Dedifferentiated amniotic fluid mesenchymal stem cell (primary cell): ENCODE measurements at regions not wholly inside any gene's neighbourhood (a gene's known extent, or its start where the extent isn't known, plus 50 kb on each side); places are given as distances from the start of the nearest gene placed in this dataset.

Experiments used
- DNase-seq: peaks from one replicate; pipeline ENCODE4 v3.0.0-alpha.2; 2016; ENCODE audit errors: extremely low spot score

DNA sequence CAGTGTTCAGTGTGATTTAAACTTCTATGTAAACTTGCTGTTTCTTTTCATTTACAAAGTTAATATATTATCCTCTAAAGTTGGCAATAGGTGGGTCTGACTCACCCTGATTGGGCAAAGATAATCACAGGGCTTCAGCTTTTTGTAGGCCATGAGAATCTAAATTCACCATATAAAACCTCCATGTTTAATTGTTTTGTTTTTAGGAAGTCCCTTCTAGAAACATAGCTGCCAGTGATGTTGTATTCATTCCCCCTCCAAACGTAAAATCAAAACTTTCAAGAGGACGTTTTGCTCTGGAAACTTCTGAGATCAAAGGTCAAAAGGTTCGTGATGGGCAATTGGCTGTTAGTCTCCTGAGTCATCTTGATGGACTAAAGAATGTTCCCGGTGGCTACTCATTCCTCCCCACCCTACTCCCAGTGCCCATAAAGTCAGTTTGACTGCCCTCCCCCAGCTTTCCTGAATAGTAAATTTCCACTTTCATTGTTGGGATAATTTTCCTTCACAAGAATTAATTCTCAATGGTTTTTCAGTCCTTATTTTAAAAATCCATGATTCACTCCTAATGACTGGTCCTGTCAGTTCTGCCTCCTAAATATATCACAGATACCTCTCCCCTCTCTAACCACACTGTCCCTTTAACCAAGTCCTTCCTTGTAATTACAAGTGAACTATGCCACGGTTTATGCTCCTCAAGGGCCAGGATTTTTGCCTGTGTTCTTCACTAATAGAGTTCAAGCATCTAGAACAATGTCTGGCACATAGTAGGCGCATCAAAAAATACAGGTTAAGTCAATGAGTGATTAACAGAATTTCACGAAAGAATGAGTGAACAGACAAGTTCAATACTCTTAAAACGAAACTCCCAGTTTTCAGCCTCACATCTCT lies 164.4 kb upstream of the VRK2 start:
- DNase-seq = no peak

DNA sequence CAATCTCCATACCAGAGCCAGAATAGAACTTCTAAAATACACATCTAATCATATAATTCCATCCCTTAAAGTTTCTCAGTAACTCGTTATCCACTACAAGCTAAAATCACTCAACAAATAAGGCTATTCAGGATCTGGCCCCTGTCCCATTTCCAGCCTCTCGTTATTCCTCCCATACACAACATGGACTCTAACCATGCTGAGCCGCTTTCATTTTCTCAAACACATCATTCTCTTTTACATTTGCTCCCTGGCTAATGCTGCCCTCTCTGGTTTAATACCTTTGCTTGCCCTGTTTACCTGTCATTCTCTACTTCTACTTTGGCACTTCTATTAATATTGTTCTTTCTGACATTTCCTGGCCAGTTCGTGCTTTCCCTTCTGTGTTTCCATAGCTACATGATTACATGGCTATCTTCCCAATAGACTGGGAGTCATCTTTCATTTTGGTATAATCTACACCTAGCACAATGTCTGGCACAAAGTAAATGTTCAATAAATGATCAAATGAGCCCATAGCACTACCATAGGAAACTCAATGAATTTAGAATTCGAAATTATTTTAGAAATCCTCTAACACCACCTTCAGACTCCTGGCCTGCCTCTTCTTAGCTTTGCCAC lies 163.6 kb upstream of the VRK2 start:
- no peak for DNase-seq

DNA sequence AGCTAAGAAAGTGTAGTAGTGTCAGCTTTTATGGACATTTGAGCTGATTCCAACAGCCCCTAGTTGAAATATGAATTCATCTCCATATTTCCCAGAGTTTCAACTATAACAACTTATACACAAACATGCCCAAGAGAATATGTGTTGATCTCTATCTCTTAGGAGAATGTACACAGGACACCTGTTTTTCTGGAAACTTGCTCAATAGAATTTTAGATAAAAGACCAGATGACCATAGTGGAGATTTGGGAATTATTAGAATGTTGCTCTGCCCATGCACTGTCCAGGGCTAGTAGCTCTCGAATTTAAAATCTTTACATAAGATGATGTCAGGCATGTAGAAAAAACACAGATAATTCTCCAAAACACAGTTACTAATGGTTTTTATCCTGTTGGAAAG lies 162.3 kb upstream of the VRK2 start:
- DNase-seq = no peak

DNA sequence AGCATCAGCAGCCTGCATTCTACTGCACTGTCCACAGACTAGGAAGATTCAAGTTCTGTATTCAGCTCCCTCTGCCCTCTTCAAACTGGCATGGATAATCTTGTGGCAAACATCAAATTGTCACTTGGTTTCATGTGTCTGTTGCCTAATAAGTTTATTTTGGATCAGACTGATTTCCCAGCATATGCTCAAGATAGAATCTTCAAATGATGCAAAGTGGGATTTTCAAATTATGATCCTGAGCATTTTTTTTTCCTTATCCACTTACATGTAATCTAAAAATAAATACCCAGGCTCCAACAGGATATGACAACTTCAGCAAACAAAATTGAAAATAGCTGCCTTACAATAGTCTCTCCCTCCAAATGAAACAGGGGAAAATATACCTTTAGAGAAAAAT lies 160.9 kb upstream of the VRK2 start:
- DNase-seq = no peak

DNA sequence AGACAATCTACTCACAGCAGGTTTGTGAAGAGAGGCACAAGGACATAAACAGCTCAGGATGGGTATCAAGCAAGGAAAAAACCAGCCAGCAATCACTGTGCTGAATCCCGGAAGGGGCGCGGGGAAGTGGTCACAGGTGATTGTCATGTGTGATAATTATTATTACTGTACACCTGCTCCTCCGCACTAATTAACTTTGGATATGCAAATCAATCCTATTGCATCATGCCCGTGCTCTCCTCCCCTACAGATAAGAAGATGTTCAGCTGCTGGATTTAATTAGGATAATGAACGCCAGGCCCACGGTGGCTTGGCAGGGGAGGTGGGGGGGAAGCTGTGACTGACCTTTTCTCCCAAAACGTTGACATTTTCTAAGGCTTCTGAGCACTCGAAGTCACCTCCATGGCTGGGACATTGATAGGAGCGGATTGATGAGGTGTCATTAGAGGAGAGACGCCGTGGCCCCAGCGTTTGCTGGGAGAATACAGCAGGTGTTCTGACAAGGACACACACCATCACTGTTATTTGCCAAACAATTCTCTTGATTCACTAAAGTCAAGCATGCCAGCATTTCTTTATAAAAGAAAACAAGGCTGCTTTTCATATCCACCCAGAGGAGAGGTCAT lies 160.3 kb upstream of the VRK2 start:
- DNase-seq = no peak

DNA sequence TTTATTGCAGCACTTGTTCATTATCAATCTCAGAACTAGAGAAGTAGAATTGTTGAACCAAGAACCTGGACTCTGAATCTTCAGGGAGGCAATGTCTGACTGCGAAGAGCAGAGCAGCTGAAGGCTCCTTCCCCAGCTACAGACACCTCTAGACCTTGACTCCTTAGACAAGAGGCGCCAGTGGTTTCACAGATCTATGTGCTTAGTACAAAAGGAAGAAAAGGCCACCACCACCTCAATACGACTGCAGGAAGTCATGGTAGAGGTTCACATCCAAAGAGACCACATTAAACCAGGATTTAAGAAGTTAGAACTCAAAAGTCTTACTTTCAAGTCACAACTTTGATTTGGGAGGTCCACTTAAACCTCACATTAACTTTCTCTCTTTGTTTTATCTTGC lies 158.1 kb upstream of the VRK2 start:
- DNase-seq = no peak

DNA sequence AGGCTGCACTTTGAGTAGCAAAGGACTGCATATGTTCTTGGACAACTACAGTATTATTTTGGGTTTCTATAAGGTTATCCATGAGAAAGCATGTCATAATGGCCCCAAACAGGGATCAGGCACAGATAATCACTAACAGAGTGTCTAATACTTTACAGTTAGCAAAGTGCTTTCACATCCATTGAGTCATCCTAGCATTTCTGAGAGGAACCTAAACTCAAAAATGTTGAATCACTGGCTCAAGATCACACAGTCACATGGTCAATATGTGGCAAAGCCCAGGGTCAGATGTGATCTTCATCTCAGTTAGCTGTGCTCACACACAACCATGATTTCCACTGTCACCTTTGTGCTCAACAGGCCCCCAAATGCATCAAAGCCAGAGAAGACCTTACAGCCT lies 156.1 kb upstream of the VRK2 start:
- no peak for DNase-seq

DNA sequence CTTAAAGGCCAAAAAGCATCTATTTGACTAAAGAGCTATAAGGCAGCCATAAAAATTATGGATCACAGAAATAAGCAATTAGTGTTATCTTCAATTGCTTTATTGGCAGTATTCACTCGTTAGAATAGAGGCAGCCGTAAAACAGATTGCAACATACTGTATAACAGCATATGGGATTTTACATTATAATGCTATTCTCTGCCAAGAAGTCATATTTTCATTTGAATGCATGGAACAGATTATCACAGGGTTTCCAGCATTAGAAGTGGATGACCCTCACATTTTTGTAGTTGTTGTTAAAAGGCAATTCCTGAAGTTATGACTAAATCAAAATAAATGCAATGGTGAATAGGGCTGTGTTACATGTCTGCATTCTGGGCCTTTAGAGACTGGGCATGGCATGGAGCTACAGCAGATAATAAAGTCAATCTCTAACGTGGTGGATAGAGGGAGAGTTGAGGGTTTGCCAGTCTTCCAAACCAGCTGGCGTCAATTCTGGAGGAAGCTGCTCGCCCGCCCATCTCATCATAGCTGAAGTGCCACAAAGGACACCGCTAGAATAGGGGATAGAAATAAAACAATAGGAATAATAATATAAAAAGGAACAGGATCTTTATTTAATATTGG lies 155.4 kb upstream of the VRK2 start:
- no peak for DNase-seq

DNA sequence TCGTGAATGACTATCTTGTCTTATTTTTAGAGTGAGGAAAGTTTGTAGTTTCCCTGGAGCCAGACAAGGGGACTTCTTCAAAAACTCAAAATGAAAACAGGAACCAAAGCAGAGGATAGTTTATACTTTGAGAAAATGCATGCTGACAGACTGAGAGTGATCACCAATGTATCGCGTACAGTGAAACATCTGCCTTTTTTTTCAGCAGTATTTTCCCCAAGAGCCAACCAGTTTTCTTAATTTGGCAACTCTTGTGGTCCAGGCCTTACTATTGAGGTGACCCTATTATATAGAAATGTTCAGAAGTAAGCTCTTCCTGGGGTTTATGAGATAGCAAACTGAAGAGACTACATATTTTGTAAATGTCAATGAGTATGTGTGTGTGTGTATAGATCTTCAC lies 153.7 kb upstream of the VRK2 start:
- no peak for DNase-seq

DNA sequence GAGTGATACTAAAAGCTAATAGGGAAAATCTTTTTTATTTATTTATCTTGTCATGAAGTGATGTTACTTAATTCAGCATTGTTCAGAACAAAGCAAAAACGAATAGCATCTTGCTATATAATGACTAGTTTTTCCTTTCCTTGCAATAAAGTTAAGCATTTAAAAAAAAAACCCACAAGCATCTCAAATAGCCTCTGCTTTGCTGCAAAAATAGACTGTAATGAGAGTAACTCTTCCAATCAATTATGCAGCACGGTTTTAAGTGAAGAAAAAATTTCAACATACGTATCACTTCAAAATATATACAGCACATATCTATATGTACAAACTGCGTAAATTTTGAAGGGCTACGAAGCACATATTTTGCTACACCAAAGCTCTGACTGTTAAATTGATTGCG lies 153.3 kb upstream of the VRK2 start:
- no peak for DNase-seq

DNA sequence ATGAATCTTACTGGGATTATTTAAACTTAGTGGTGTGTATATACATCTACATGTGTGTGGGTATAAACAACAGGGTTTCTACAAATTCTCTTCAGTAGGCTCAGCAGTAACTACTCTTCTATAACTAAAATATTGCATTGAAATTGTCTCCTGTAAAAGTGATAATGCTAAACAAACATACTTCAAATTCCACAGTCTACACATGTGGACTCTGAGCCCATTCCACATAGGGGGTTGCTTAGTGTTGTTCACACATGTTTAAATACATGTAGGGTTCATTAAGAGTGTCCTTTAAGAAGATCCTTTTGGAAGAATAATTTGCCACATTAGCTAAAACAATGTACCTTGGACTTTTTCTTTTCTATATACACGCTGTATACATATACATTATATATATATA lies 152.8 kb upstream of the VRK2 start:
- no peak for DNase-seq

DNA sequence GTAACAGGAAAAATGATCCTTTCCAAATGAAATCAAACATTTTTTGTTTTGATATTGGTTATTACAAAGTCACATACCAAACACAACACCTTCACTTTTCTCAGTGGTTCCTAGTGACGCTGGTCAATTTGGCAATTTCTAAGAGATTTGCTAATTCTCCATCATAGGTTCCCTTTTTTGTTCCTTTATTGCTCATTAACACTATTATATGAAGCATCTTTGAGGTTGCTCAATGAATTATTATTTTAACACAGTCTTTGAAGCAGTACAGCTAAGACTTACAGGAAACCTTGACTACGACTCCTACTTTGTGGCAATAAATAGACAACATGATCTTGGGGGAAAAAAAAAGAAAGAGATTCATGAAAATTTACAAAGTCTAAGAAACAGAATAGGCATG lies 152.2 kb upstream of the VRK2 start:
- DNase-seq = no peak

DNA sequence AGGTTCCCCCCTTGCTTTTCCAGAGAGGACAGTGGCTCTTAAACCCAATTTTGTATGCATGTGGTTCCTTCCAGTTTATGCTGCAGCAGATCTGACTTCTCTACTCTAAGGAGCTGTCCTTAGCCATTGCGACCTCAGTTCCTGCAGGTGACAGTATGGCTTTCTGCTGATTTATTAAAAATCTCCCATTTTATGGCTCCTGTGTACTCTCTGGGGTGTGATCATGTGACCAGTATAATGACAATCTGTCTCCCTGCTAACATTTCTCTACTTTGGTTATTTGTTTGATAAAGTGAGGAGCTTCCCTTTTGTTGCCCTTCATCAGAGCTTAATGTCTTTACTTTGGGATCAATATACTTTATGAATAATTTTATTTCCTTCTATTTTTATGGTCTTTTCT lies 148.7 kb upstream of the VRK2 start:
- DNase-seq = no peak

DNA sequence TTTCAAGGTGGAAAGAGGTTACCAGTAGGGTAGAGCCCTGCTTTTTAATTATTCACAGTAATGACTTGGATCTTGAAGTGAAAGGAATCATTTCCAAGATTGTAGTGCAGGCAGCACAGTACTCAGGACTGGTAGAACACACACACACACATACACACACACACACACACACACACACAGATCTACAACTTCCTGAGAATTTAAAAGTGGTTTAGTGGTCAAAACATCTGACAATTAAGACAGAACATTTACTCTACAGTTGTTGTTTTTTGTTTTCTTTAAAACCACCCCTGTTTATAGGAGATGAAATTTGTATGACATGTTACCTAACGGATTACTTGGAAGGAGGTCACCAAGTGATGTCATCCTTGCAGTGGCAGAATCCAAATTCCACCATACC lies 146.7 kb upstream of the VRK2 start:
- no peak for DNase-seq

DNA sequence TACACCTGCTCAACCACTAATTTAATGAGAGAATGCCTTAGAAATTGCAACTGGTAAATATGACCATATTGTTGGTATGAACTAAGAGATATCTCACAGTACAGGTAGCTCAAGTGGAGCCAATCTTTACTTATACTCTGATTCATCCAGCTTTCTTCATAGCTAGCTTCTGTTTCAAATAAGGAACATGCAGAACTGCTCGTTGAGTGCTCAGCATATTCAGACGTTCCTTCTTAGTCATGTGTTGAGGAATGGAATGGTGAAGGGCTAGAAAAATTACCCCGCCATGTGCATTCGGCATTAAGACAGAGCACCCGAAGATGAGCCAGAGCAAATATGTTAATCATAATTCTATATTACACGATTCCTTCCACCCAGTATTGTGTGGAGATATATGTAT lies 144.0 kb upstream of the VRK2 start:
- no peak for DNase-seq

DNA sequence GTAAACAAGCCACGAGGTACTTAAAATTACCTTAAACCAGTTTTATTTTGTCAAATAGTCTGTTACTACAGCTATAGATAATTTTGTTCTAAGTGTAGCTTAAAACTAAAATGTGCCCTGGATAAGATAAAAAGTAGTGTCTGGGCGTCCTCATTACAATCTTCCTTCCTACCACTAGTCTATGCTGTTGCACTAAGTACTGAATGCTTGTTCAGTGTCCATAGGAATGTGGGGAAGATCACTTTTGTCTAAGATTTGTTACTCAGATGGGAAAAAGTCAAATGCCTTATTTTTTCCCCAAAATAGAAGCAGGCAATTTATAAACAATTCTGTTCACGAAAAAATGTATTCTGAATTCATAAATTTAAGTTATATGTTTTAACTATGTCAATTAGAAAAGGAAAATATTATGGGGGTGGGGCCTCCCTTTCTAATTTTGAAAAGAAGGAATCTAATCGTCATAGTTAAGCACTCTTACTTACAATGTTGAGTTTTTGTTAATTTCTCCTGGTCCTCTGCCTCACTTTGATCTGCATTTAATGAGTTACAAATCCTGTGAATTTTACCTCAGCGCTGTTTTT lies 140.4 kb upstream of the VRK2 start:
- peak; percentile 51 for DNase-seq

DNA sequence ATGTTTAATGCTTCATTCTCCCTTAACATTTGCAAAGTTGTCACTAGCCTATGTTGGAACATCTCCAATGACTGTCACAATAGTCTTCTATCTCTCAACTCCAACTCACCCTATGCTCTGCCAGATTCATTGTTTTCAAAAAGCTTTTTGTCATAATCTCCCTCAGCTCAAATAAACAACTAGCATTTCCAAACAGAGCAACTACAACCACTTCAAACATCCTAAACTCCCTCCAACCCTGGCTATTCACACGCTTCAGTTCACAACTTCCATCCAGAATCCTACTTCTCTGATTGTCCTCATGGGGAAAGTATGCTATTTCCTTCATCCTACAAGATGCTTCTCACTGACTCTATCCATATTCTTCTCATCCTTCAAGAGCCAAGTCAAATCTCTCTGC lies 139.2 kb upstream of the VRK2 start:
- no peak for DNase-seq

DNA sequence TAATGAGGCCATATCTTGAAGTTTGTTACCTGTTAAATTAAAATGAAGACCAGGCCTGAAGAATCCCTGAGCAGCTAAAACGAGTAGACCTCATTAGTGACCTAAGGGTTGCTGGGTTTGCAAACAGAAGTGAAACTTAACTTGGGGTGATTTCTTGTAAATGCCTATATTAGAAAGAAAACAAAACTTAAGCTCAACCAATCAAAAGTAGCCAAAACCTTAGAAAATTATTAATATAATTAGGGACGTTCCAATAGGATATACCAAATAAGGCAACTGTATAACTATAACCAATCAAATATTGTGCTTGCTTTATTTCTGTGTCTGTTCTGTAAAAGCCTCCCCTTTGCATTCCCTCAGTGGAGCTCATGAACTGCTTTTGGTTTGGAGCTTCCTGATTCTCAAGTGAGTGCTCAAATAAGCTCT lies 137.9 kb upstream of the VRK2 start:
- no peak for DNase-seq

DNA sequence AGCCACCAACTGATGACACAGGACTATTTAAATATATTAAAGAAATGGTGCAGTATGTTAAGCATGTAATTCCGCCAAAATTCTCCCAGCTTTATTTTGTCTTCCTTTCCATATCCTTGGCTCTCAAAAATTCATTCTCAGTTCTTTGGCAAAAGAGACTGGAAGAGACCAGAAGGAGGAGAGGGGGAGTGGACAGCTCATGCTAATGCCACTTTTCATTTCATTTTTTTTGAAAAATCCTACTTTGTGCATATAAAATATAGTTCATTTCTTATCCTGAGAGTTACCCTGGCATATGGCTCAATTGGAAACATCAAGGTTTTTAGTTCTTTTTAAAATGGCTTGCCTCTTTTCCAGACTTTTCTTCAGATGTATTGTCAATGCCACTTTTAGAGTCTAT lies 128.5 kb upstream of the VRK2 start:
- no peak for DNase-seq

DNA sequence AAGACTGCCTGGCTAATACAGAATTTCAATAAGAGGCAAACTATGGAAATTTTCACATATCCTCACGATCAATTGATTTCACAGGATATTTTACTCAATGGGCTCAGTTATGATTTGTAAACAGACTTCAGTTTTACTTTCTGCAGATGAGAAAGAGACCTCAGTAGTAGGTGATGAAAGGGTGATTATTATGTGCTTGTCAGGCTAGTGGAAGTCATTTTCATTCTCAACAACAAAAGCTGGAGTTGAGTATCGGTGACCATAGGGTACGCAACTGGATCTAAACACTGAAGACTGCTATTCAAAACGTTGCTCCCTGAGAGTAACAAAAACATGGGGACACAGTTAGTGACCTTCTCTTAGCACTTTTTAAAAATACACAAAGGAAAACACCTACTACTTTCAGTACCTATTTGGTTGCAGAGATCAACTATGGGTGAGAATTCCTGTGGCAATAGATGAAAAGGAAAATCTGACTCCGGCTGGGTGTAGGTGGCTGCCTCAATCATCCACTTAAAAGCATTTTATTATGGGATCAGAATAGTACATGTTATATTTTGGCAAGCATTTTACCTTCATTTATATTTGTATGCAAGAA lies 126.2 kb upstream of the VRK2 start:
- DNase-seq = no peak

DNA sequence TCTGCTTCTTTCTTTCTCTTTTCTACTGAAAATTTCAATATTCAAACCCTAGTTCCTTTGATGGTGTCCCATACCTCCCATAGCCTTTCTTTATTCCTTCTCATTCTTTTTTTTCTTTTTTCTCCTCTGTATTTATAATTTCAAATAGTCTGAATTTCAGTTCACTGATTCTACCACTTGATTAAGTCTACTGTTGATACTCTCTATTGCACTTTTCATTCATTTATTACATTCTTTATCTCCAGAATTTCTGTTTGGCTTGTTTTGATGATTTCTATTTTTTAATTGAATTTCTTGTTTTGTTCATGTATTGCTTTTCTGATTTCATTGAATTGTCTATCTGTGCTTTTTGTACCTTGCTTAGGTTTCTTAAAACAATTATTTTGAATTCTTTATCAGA lies 111.9 kb upstream of the VRK2 start:
- DNase-seq = no peak

DNA sequence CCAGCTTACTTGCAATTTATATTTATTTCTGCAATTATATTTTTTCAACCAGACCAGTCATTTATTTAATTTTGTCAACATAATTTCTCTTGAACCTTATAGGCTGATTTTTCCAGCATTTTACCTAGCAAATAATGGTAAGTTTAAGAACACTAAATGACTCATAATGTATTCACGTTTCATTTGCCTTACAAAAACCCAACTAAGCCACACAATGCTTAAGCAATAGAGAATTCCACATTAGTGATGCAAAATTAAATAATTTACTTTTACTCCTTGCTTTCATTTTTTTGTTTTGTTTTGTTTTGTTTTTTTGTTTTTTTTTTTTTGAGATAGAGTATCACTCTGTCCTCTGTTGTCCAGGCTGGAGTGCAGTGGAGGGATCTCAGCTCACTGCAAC lies 110.4 kb upstream of the VRK2 start:
- no peak for DNase-seq
